ENCODE measurements at regions not wholly inside any gene's neighbourhood (a gene's known extent, or its start where the extent isn't known, plus 50 kb on each side); places are given as distances from the start of the nearest gene placed in this dataset.

DNA sequence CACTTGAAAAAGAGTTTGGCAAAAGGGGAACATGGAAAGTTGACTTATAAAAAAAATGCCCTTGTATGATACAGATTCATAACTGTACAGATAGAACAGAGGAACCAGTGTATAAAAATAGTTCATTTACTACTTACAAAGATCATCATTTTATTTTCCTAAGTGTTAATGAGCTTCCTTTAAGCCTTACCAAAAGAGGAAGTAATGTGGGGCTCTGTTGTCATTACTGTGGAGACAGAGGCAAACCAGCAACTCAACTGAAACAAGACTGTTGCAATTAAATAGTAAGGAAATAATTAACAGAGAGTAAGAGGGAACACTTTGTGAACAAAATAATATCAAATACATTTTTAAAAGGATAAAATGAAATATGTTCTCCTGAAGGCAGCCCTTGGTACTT is 526.2 kb upstream of the ADARB2 start:
- TF ChIP-seq, protein P1, sequence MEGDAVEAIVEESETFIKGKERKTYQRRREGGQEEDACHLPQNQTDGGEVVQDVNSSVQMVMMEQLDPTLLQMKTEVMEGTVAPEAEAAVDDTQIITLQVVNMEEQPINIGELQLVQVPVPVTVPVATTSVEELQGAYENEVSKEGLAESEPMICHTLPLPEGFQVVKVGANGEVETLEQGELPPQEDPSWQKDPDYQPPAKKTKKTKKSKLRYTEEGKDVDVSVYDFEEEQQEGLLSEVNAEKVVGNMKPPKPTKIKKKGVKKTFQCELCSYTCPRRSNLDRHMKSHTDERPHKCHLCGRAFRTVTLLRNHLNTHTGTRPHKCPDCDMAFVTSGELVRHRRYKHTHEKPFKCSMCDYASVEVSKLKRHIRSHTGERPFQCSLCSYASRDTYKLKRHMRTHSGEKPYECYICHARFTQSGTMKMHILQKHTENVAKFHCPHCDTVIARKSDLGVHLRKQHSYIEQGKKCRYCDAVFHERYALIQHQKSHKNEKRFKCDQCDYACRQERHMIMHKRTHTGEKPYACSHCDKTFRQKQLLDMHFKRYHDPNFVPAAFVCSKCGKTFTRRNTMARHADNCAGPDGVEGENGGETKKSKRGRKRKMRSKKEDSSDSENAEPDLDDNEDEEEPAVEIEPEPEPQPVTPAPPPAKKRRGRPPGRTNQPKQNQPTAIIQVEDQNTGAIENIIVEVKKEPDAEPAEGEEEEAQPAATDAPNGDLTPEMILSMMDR (conservative IDR thresholded peaks at IDR 0.05), result no peak
- no peak for TF ChIP-seq ZFX (IDR thresholded peaks at IDR 0.05)

All from C4-2B (cell line).